ENCODE measurements at regions not wholly inside any gene's neighbourhood (a gene's known extent, or its start where the extent isn't known, plus 50 kb on each side); places are given as distances from the start of the nearest gene placed in this dataset.
A peak's percentile ranks its signal among the peaks of the same experiment; 100 is the strongest.

DNA sequence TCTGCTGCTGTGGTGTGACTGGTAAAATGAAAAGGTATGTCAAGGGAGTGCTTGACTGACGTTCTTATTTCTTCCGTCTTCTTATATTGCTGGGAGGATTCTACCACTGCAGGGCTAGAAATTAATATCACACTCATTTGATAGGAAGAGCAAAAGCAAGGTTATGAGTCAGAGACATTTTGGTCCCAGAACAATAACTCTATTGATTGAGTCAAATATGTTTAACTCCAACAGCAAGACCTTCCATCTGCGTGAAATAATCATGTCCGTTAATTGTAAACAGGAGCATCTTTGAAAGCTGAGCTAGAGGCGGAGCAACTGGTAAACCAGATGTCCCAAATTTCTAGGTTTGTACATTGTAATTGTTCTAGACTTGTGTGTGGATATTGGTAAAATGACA is 1293.6 kb downstream of the AACS start:
- Histone ChIP-seq H3K36me3 (ENCODE audit: control insufficient read depth, insufficient read depth, low read length) (no peaks in the 10 kb centered on the region), H3K9me3 (ENCODE audit: control insufficient read depth, insufficient read depth, low read length) (peaks cover 4% of the 10 kb centered on the region), H3K27ac (ENCODE audit: low read depth, low read length) (no peak overlapping the region), H3K27me3 (ENCODE audit: control insufficient read depth, insufficient read depth, low read length) (no peaks in the 10 kb centered on the region), H3K4me3 (ENCODE audit: low read depth, low read length) (no peak overlapping the region), H3K4me1 (ENCODE audit: control insufficient read depth, insufficient read depth, low read length) (no peaks in the 10 kb centered on the region)
- 80% methylated on average over 1 of the region's 5 CpGs for WGBS (ENCODE audit: insufficient coverage)
- DNase-seq (ENCODE audit: low read depth in 4 of 6, low spot score in 6 of 6): peak in 5 of 6 donors; percentile 15 to 96 (median 29)

GRCh38 chr12:126359216-126359615 is 1294.0 kb downstream of the AACS start:
- DNase-seq (ENCODE audit: low read depth in 4 of 6, low spot score in 6 of 6): peak in 5 of 6 donors; percentile 28 to 97 (median 38)
- H3K36me3 ChIP-seq (ENCODE audit: control insufficient read depth, insufficient read depth, low read length): no peaks in the 10 kb centered on the region
- H3K4me3 ChIP-seq (ENCODE audit: low read depth, low read length): no peak overlapping the region
- H3K27me3 ChIP-seq (ENCODE audit: control insufficient read depth, insufficient read depth, low read length): no peaks in the 10 kb centered on the region
- H3K9me3 ChIP-seq (ENCODE audit: control insufficient read depth, insufficient read depth, low read length): peaks cover 4% of the 10 kb centered on the region
- no peaks in the 10 kb centered on the region for H3K4me1 ChIP-seq (ENCODE audit: control insufficient read depth, insufficient read depth, low read length)
- no CpG with 5 or more reads among the region's 3 CpGs for WGBS (ENCODE audit: insufficient coverage)
- no peak overlapping the region for H3K27ac ChIP-seq (ENCODE audit: low read depth, low read length)

DNA sequence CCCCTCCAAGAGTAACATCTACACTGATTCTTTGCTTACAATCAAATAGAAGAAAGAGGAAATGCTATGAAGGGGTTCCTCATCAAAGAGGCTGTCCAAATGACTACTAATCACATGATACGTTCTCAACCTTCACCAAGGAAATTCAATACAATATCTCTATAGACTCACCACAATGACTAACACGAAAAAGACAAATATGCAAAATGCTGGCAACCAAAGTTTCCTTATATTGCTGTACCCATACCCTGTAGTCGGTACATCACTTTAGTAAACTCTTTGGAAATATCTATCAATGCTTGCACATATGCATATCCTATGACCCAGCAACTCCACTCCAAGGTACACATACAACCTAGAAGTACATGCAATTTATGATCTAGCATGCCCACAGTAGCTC is 1296.6 kb downstream of the AACS start:
- no peak for DNase-seq (ENCODE audit: low read depth in 4 of 6, low spot score in 6 of 6)
- H3K4me1 ChIP-seq (ENCODE audit: control insufficient read depth, insufficient read depth, low read length): no peaks in the 10 kb centered on the region
- no peaks in the 10 kb centered on the region for H3K9me3 ChIP-seq (ENCODE audit: control insufficient read depth, insufficient read depth, low read length)
- 94% methylated on average over 3 of the region's 3 CpGs for WGBS (ENCODE audit: insufficient coverage)
- no peak overlapping the region for H3K4me3 ChIP-seq (ENCODE audit: low read depth, low read length)
- no peaks in the 10 kb centered on the region for H3K36me3 ChIP-seq (ENCODE audit: control insufficient read depth, insufficient read depth, low read length)
- H3K27me3 ChIP-seq (ENCODE audit: control insufficient read depth, insufficient read depth, low read length): no peaks in the 10 kb centered on the region
- no peak overlapping the region for H3K27ac ChIP-seq (ENCODE audit: low read depth, low read length)

GRCh38 chr12:126362493-126362892 is 1297.3 kb downstream of the AACS start:
- Histone ChIP-seq H3K4me1 (ENCODE audit: control insufficient read depth, insufficient read depth, low read length) (no peaks in the 10 kb centered on the region), H3K27me3 (ENCODE audit: control insufficient read depth, insufficient read depth, low read length) (no peaks in the 10 kb centered on the region), H3K36me3 (ENCODE audit: control insufficient read depth, insufficient read depth, low read length) (no peaks in the 10 kb centered on the region), H3K4me3 (ENCODE audit: low read depth, low read length) (no peak overlapping the region), H3K9me3 (ENCODE audit: control insufficient read depth, insufficient read depth, low read length) (no peaks in the 10 kb centered on the region), H3K27ac (ENCODE audit: low read depth, low read length) (no peak overlapping the region)
- WGBS (ENCODE audit: insufficient coverage): no CpG with 5 or more reads among the region's 5 CpGs
- peak in 1 of 6 donors; percentile 62 for DNase-seq (ENCODE audit: low read depth in 4 of 6, low spot score in 6 of 6)

- H3K4me1 ChIP-seq (ENCODE audit: control insufficient read depth, insufficient read depth, low read length): no peaks in the 10 kb centered on the region
Measured at GRCh38 chr12:126362964-126363363, 1297.7 kb downstream of the AACS start.

GRCh38 chr12:126369487-126370463 is 1304.5 kb downstream of the AACS start:
- Histone ChIP-seq H3K4me3 (ENCODE audit: low read depth, low read length) (no peak overlapping the region), H3K27me3 (ENCODE audit: control insufficient read depth, insufficient read depth, low read length) (no peaks in the 10 kb centered on the region), H3K9me3 (ENCODE audit: control insufficient read depth, insufficient read depth, low read length) (no peaks in the 10 kb centered on the region), H3K27ac (ENCODE audit: low read depth, low read length) (no peak overlapping the region), H3K36me3 (ENCODE audit: control insufficient read depth, insufficient read depth, low read length) (no peaks in the 10 kb centered on the region), H3K4me1 (ENCODE audit: control insufficient read depth, insufficient read depth, low read length) (no peaks in the 10 kb centered on the region)
- no peak for DNase-seq (ENCODE audit: low read depth in 4 of 6, low spot score in 6 of 6)
- 40% methylated on average over 1 of the region's 3 CpGs for WGBS (ENCODE audit: insufficient coverage)

More at GRCh38 chr12:126362964-126363363, 1297.7 kb downstream of the AACS start:
- no peak overlapping the region for H3K27ac ChIP-seq (ENCODE audit: low read depth, low read length)
- DNase-seq (ENCODE audit: low read depth in 4 of 6, low spot score in 6 of 6): no peak
- H3K4me3 ChIP-seq (ENCODE audit: low read depth, low read length): no peak overlapping the region
- H3K9me3 ChIP-seq (ENCODE audit: control insufficient read depth, insufficient read depth, low read length): no peaks in the 10 kb centered on the region
- H3K27me3 ChIP-seq (ENCODE audit: control insufficient read depth, insufficient read depth, low read length): no peaks in the 10 kb centered on the region
- no peaks in the 10 kb centered on the region for H3K36me3 ChIP-seq (ENCODE audit: control insufficient read depth, insufficient read depth, low read length)
- 86% methylated on average over 5 of the region's 9 CpGs for WGBS (ENCODE audit: insufficient coverage)

GRCh38 chr12:126383506-126383905 is 1318.3 kb downstream of the AACS start:
- WGBS (ENCODE audit: insufficient coverage): no CpG with 5 or more reads among the region's 3 CpGs
- no peak overlapping the region for H3K27ac ChIP-seq (ENCODE audit: low read depth, low read length)
- no peaks in the 10 kb centered on the region for H3K9me3 ChIP-seq (ENCODE audit: control insufficient read depth, insufficient read depth, low read length)
- H3K36me3 ChIP-seq (ENCODE audit: control insufficient read depth, insufficient read depth, low read length): no peaks in the 10 kb centered on the region
- H3K4me3 ChIP-seq (ENCODE audit: low read depth, low read length): no peak overlapping the region
- H3K4me1 ChIP-seq (ENCODE audit: control insufficient read depth, insufficient read depth, low read length): peaks cover 3% of the 10 kb centered on the region
- H3K27me3 ChIP-seq (ENCODE audit: control insufficient read depth, insufficient read depth, low read length): no peaks in the 10 kb centered on the region
- DNase-seq (ENCODE audit: low read depth in 4 of 6, low spot score in 6 of 6): no peak

DNA sequence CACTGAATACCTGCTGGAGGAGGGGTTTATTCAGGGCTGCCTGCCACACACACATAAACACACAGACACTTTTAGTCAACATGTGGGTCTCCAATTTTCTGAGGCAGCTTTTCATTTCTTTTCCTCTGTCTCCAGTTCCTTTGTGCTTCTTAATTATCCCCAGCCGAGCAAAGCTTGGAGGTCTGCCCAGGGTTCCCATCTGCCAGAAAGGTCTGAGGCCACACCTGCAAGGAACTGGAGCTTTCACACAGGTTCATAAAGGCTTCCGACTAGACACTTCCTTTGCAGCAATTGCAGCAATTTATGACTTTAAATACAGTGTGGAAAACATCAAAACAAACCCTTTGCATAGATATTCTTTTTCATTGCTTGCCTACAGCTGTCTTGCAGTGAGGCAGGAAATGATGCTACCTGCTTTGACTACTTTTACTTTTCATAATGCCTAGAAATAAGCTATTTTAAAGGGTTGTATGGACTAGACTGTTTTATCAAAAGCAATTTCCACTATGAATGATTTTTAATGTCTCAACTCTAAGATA is 1318.9 kb downstream of the AACS start:
- peaks cover 3% of the 10 kb centered on the region for H3K4me1 ChIP-seq (ENCODE audit: control insufficient read depth, insufficient read depth, low read length)
- no peaks in the 10 kb centered on the region for H3K9me3 ChIP-seq (ENCODE audit: control insufficient read depth, insufficient read depth, low read length)
- no peak overlapping the region for H3K4me3 ChIP-seq (ENCODE audit: low read depth, low read length)
- no peaks in the 10 kb centered on the region for H3K36me3 ChIP-seq (ENCODE audit: control insufficient read depth, insufficient read depth, low read length)
- 9% methylated on average over 2 of the region's 2 CpGs for WGBS (ENCODE audit: insufficient coverage)
- no peaks in the 10 kb centered on the region for H3K27me3 ChIP-seq (ENCODE audit: control insufficient read depth, insufficient read depth, low read length)
- no peak overlapping the region for H3K27ac ChIP-seq (ENCODE audit: low read depth, low read length)
- DNase-seq (ENCODE audit: low read depth in 4 of 6, low spot score in 6 of 6): peak in 2 of 6 donors; percentile 54 to 84

DNA sequence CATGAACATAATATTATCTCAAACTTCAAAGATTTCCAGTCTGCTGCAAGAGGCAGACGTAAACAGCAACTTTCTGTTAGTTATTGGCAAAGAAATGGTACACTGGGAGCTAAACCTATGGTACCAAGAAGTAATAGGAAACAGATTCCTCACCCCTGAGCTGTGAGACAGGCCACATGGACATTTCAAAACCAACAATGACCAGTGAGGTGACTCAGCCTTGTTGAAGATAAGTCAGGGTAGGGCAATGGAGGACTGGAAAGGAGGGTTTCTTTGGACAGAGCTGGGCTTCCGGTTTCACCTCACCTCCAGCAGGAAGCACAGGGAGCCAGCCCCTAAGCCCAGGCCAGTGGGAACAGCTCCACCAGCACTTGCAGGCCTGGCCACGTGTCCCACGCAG is 1320.5 kb downstream of the AACS start:
- H3K9me3 ChIP-seq (ENCODE audit: control insufficient read depth, insufficient read depth, low read length): no peaks in the 10 kb centered on the region
- no peak overlapping the region for H3K4me3 ChIP-seq (ENCODE audit: low read depth, low read length)
- no peak overlapping the region for H3K27ac ChIP-seq (ENCODE audit: low read depth, low read length)
- no peak for DNase-seq (ENCODE audit: low read depth in 4 of 6, low spot score in 6 of 6)
- no peaks in the 10 kb centered on the region for H3K36me3 ChIP-seq (ENCODE audit: control insufficient read depth, insufficient read depth, low read length)
- WGBS (ENCODE audit: insufficient coverage): 97% methylated on average over 3 of the region's 4 CpGs
- H3K27me3 ChIP-seq (ENCODE audit: control insufficient read depth, insufficient read depth, low read length): no peaks in the 10 kb centered on the region
- H3K4me1 ChIP-seq (ENCODE audit: control insufficient read depth, insufficient read depth, low read length): peaks cover 3% of the 10 kb centered on the region

Measured in spinal cord (tissue), 9 donors.